NCI-H345 treated with DMSO at 0.1 percent for 48 hours (cell line): ENCODE measurements at regions not wholly inside any gene's neighbourhood (a gene's known extent, or its start where the extent isn't known, plus 50 kb on each side); places are given as distances from the start of the nearest gene placed in this dataset.
A peak's percentile ranks its signal among the peaks of the same experiment; 100 is the strongest.

ENCODE experiments used
- DNase-seq: peaks from one replicate; lab custom pipeline; 2025; ENCODE audit not compliant: unreplicated experiment; lab: John Stamatoyannopoulos, UW

DNA sequence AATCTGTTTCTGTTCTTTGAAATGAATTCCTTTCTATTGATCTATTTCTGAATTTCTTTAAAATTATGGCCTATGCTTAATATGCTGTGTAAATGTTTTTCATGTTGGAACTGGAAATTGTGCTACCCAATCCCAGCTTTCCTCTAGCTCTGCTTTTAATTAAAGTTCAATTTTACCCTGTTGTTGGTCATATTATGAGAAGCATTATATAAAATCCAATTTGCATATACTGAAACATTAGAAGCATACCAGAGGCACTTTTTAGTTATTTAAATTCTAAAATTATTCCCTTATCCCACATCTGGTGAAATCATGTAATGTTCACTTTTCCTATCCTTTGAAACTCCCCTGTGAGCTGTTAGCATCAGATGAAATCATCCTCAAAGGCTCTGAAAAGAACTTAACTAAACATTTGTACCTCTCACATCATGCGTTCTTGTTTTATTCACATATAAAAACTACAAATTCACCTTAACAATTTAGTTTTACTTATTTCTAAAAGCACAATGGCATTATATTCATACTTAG is 160.6 kb upstream of the COL21A1 start:
- DNase-seq = no peak

DNA sequence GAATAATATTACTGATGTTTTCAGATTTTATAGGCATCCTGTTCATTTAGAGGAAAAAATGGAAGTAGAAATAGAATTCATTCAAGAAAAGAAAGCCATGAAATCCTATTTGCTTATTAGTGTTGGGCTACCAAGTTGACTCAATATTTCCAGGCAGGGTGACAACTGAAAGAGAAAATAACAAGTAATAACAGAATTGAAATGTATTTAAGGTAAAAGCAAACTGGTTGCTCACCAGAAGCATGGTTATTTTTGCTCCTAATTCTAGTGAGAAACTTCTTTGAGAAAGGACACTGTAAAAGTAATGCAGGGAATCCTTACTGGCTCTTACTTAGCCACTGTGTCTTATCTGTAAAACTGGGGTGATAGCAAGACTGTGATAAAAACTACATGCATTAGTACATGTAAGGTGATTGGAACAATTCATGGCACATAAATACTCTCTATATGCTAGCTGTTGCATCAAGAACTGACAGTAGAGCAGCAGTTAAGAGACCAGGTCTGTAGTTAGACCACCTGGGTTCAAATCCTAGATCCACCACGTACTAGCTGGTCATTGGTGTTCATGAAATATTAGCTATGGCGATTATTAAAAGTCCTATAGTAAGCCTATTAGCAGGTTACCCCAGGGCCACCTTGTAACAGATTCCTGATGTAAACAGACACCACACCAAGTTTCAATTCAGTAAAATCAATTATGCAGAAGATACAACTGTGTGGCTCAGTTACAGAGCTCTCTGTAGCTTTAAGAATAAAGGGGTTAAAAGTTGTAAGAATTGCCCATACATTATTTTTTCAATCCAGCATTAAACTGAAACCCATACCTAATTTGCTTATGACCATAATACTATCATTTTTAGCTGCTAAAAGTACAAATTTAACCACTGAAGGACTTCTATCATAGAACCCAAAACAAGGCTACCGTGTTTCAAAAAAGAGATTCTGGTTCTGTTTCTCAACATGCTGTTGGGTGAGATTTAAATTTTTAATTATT is 159.2 kb upstream of the COL21A1 start:
- DNase-seq = no peak

DNA sequence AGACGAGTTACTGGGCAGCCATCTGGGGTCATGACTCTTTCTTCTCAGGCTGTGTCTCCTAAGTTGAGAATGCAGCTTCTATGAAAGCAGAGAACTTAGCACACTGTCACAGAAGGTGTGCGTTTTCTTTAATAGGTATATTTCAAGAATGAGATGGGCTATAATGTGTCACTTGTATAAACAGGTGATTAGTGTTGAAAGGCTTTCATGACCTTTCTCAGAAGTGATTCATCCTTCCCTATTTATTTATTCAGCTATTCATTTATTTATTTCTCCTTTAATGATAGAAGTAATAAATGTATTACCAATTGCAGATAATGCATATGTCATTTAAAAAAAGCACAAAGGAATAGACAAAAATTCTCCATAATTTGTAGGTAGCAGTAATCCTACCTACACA is 157.2 kb upstream of the COL21A1 start:
- no peak for DNase-seq

DNA sequence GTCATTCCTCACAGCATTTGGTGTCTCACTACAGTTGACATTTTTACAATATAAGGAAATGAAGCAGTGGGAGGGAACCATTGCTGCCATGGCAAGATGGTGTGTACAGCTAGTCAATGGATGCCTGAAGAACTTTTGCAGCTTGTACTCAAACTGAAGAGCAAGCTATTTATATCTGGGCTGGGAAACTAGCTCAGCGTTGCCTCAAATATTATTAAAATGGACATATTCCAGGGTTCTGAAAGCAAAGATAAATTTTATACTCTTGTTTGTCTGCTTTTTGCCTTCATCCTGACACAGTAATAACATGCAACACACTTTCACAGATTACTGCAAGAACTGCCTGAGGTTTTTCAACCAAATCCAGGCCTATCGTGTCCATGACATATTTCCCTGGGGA is 156.4 kb upstream of the COL21A1 start:
- DNase-seq = no peak

DNA sequence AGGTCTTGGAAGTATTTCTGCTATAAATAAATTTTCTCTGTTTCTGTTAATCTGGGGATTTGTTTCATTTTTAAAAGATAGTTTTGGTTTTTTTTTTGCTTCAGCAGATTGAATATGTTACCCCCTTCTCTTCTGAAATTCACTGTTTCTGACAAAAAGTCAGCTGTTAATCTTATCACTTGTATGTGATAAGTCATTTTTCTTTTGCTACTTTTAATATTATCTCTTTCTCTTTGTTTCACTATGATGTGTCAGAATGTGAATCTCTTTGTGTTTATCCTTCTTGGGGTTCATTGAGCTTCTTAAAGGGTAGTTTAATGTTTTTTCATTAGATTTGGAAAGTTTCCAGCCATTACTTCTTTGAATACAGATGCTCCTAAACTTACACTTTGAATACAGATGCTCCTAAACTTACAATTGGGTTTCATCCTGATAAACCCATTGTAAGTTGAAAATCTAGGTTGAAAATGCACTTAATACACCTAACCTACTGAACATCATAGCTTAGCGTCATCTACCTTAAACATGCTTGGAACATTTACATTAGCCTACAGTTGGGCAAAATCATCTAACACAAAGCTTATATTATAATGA is 154.2 kb upstream of the COL21A1 start:
- no peak for DNase-seq

DNA sequence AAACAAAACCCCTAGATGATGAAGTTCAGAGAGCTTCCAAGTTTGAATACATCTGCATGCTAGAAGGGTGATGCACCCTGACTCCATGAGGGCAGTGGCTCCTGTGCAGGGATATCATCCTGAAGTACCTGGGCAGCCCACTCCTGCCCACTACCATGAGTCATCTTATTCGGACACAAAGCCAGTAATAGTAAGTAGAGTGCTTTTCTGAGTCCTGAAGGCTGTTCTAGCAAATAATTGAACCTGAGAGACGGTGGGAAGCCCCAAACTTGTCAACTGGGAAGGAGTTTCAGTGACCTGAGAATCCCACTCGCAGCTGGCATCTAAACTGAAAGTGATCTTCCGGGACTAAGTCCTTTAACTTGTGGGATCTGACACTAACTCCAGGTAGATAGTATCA is 152.9 kb upstream of the COL21A1 start:
- no peak for DNase-seq

DNA sequence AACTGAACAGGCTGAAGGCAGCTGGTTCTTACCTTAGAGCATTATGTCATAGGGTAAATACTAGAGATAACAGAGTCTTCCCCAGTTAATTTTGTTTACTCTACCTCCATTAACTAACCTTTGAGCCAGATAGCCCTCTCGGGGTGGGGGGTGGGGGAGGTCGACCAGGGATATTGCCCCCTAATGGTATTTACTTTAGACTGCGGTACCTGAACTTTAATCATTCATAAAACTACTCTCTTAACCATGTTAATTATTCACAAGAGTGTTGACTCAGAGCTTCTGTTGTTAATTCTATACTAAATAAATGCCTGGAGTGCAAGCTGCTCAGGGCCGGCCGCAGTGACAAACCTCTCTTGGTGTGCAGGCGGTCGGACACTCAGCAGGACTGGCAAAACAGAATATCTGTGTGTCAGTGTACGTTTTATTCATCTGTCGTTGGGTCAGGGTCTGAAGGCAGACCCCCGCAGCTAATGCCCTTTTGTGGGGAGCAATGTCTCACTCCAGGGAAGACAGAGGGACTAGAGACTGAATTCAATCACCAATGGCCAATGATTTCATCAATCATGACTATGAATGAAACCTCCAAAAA is 152.4 kb upstream of the COL21A1 start:
- peak; percentile 5 for DNase-seq

DNA sequence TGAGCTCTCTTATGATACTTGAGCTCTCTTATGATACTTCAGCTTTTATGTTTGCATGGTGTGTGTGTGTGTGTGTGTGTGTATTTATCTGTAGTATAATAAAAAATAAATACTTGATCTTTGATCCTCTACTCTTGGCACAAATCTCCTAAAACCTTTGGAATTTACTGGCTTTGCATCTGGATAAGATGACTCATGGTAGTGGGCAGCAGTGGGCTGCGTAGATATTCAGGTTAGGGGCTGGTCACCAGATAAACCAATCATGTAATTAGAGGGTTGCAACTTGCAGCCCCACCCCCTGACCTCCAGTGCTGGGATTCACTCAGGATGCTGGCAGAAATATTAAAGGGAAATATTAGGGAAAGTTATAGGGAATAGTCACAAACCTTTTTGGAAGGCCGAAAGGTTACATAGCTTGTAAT is 151.9 kb upstream of the COL21A1 start:
- DNase-seq = no peak

DNA sequence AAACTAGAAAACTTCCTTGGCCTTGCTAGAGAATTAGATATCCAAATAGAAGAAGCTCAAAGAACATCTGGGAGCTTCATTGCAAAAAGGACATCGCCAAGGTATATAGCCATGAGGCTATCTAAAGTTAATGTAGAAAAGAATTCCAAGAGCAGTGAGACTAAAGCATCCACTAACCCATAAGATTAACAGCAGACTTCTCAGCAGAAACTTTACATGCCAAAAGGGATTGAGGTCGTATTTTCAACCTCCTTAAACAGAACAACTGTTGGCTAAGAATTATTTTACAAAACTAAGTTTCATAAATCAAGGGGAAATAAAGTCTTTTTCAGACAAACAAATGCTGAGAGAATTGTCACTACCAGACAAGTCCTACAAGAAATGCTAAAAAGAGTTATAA is 149.1 kb upstream of the COL21A1 start:
- DNase-seq = no peak

DNA sequence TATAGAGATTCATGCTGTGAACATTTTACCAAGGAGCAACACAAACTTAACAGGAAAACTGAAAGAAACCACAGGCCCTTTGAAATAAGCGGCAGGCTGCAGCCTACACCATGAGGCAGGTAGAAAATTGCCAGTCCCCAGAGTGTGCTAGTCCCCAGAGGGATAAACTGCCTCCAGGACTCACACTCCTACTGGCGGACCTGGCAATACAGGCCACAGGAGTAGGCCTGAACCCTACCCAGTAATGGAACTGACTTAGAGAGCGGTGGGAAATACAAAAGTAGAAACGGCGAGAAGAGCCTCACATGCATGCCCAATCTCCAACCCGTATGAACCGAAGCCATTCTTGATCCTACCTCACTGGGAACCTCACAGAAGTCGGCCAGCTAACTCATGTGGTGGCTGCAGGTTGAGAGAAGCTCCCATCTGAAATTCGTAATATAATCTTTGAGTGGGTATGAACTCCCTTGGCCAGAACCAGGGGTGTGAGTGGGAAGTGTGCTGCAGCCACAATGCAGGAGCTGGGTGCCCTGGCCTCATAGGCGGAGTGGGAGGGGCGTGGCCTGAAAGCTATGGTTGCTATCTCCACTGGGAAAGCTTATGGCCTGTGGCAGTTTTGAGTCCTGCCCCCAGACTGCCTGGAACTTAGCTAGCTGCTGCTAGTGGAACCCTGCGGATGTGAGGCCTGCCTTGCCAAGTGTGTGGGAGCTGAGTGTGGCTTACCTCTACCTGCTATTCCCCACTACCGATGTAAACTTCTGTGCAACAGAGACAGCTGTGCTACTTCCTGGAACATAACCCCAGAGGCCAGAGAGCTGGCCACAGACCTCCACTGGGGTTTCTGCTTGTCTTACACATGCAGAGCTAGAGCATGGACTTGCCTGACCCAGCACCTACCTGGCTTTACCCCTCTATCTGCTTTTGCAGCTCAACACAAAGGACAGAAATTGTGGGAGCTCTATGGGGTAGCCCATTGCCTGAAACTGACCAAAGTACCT is 146.5 kb upstream of the COL21A1 start:
- no peak for DNase-seq

DNA sequence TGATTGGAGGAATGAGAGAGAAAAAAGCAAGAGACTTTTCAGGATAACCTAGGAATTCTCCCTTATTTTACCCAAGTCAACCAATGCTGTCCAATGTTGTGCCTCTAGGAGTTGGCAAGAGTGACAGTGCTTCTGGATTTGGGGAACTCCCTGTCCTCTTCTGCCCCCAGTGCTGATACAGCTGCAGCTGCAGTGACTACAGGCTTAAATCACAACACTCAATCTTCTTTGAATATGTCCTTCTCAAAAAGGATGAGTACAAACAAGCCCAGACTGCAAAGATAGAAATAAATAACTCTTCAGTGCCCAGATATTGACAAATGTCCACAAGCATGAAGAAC is 141.0 kb upstream of the COL21A1 start:
- DNase-seq = no peak

DNA sequence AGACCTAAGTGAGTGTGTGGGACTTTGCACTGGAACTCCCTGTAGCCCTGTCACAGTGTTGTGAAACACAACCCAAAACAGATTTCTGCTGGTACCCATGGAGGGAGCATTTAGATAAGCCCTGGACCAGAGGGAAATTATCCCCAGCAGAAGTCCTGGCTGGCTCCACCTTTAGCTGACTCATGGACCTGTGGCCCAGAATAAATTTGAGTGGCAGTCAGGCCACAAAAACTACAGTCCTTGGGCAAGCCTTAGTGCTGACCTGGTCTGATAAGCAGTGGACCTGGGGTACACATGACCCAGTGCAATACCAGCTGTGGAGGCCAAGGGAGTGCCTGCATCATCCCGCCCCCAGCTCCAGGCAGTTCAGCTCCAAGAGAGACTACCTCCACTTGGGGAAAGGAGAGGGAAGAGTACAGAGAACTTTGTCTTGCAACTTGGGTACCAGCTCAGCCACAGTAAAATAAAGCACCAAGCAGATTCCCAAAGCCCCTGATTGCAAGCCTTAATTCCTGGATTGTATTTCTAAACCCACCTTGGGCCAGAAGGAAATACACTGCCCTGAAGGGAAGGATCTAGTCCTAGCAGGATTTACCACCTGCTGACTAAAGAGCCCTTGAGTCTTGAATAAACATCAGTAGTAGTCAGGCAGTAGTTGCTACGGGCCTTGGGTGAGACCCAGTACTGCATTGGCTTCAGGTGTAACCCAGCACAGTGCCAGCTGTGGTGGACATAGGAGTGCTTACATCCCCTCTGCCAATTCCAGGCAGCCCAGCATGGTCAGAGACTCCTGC is 140.4 kb upstream of the COL21A1 start:
- peak; percentile 30 for DNase-seq

DNA sequence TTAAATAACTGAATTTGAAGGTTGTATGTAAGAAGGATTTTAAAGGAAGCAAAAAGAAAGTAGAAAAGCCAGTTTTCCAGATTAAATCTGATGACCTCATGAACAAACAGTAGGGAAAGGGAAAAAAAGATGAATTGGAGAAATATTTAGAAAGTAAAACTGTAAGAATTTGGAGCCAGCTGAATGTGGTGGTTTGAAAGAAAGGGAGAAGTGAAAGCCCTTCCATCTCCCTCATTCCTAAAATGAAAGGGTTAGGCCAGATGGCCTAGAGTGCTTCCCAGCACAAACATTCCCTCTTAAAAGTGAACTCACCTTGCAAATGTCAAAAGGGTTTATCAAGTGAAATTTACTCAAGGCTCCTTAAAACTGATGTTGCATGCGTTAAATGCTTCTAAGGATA is 139.3 kb upstream of the COL21A1 start:
- DNase-seq = no peak

DNA sequence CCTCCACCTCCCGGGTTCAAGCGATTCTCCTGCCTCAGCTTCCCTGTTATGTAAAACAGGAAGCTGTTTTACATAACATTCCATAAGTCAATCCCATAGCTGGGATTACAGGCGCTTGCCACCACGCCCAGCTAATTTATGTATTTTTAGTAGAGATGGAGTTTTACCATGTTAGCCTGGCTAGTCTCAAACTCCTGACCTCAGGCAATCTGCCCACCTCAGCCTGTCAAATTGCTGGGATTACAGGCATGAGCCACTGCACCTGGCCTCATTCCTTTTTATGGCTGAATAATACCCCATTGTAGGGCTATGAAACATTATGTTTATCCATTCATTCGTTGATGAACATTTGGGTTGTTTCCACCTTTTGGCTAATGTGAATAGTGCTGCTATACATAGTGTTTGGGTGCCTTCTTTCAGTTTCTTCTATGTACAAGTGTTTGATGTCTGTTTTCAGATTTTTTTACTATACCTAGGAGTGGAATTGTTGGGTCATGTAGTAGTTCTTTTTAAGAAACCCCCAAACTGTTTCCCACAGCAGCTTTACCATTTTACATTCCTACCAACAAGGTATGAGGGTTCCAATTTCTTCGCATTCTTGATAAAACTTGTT is 138.7 kb upstream of the COL21A1 start:
- DNase-seq = no peak

DNA sequence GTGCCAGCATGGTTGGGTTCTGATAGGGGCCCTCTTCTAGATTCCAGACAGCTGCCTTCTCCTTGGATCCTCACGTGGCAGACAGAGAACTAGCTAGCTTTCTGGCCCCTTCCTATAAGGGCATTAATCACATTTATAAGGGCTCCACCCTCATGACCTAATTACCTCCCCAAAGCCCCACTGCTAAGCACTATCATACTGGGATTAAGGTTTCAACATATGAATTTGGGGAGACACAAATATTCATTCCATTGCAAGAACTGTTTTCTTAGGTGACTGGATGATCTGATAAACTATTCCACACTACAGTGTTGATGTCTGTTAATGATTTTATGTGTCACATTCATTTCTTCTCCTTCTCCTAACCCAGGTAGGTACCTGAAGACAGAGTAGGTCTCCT is 135.8 kb upstream of the COL21A1 start:
- DNase-seq = no peak

DNA sequence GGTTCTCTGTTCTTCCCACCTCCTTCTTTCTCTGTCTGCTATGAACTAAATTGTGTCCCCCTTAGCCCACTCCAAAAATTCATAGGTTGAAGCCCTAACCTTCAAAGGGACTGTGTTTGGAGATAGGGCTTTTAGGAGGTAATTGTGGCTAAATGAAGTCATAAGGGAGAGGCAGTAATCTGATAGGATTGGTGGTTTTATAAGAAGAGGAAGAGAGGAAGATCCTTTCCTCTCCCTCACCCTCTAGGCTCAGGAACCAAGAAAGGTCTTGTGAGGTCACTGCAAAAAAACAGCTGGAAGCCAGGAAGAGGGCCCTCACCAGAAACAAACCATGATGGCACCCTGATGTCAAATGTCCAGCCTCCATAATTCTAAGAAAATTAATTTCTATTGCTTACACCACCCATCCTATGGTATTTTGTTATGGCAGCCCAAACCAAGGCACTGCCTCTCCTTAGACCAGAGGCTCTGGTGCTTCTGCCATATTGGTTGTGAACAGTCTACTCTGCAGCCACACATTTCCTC is 135.1 kb upstream of the COL21A1 start:
- DNase-seq = no peak

DNA sequence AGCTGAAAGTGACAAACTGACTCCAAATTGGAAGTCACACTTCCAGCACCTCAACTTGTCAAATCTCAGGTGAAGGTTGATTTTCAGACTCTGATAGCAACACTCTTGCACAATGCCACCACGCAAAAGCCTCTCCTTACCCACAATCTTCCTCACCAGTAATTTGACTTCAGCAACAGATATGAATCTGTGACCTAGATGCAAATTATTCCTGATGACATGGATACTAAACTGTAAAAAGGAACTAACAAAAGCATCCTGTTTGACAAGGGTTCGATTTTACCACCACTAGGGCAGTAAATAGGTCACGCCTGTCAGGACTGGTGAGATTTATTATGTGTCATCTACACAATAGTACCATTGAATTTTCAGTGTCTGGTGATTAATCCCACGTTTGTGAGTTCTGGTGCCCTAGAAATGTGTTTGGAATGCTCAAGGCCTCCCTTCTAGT is 134.4 kb upstream of the COL21A1 start:
- DNase-seq = no peak

DNA sequence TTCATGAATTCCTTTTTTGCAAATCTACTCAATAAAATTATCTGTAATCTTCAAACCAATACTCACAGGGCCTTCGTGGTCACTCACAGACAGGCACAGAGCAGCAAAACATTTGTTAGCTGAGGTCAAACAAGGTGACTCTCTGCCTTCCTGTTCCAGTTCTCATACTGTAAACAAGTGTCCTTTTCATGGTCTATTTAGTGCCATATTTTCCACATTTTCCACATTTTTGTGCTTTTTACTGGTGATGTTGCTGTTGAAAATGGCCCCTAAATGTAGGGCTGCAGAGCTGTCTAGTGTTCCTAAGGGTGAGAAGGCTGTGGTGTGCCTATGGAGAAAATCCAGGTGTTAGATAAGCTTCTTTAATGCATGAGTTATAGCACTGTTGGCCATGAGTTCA is 133.1 kb upstream of the COL21A1 start:
- no peak for DNase-seq

DNA sequence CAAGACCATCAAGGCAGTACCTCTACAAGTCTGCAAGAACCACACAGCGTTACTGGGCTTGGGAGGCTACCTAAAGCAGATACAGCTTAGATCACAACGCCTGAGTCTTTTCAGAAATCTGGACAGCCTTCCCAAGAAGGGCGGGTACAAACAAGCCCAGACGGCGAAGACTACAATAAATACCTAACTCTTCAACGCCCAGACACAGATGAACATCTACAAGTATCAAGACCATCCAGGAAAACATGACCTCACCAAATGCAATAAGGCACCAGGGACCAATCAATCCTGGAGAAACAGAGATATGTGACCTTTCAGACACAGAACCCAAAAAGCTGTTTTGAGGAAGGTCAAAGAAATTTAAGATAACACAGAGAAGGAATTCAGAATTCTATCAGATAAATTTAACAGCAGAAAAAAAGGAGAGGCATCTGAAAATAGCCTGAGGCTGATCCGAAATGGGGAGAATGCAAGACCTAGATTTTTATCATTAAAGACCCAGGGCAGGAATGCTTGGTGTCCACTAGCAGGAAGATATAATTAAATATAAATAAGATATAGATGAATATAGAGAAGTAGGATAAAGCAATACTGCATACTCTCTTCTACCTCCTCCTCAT is 131.7 kb upstream of the COL21A1 start:
- DNase-seq = no peak
